T-helper 2 cell treated with Interferon-gamma antibody and Interleukin-4, amounts not matched to agents 100 ng/mL and 5 ng/mL, for 36 hours (primary cell): ENCODE measurements at regions not wholly inside any gene's neighbourhood (a gene's known extent, or its start where the extent isn't known, plus 50 kb on each side); places are given as distances from the start of the nearest gene placed in this dataset.

Experiments
- intact Hi-C: fragments of 100-400 bp; cut with micrococcal nuclease; formaldehyde crosslinking; loops from one replicate; pipeline ENCODE4 v1.15.1; 2023

DNA sequence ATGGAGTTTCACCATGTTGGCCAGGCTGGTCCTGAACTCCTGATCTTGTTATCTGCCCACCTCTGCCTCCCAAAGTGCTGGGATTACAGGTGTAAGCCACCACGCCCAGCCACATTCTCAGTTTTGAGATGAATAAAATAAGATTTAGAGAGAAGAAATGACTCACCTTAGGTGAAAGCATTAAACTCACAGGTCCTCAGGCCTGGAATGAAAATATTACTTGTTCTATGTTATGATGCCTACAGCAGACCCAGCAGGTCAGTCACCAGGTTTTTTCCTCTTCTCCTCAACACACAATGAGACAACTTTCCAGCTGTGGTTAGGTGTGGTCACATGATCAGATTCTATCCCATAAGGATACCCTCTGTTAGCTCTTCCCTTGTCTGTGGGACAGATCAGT is 150.3 kb downstream of the C16orf95 start:
- intact Hi-C loops = no loop called here

GRCh38 chr16:87169509-87169995 is 147.6 kb downstream of the C16orf95 start:
- intact Hi-C loops = no loop called here

DNA sequence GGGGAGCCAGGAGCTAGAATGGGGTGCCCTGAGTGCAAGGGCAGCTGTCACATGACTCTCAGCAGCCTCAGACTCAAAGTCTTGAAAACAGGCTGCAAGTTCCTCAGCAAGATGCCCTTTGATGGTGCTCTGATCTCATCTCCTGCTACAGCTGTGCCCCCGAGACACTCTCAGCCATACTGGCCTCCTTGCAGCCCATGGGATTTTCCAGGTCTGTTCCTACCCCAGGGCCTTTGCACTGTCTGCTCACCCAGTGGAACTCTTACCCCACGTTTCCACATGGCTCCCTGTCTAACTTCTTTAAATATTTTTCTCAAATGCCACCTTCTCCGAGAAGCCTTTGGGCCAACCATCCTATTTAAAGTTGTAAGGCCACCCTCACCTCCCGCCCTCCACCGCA is 146.9 kb downstream of the C16orf95 start:
- intact Hi-C loops = no loop called here

DNA sequence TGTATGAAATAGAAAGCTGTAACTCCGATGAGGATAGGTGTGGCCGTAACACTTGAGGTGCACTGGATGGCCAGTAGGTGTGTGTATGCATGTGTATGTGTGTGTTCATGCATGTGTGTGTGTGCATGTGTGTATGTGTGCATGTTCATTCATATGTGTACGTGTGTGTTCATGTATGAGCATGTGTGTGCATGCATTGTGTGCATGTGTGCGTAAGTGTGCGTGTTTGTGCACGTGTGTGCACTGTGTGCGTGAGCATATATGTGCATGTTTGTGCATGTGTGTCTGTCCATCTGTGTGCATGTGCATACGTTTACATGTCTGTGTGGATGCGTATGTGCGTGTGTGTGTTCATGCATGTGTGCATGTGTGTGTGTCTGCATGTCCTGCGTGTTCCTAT is 145.5 kb downstream of the C16orf95 start:
- intact Hi-C loops = no loop called here

- intact Hi-C loops = no loop called here
Measured at GRCh38 chr16:87172632-87173031, 144.6 kb downstream of the C16orf95 start.

DNA sequence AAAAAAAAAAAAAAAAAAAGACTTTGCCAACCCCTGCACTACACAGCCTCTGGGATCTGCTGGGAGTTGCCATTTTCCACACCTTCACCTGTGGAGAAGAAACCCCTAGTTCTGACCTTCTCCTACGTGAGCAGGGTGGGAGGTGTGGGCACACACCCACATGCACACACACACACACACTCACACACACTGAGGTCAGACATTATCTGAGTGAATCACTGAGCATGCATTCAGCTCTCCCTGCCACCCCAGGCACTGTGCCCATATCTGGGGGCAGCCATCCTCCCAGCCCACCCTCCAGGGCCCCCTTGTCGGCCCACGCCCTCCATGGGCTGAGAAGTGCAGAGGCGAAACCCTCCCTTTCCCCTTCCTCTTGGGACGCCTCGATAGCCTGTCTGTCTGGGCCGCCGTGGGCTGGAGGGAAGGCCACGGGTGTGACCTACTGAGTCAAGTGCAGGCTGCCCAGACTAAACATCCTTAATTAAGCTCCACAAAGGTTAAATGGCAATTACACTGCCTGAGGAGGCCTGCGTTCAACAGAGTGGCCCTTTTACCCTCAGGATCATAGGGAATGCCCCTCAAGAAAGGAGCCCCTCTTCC is 143.8 kb downstream of the C16orf95 start:
- intact Hi-C loops = no loop called here

DNA sequence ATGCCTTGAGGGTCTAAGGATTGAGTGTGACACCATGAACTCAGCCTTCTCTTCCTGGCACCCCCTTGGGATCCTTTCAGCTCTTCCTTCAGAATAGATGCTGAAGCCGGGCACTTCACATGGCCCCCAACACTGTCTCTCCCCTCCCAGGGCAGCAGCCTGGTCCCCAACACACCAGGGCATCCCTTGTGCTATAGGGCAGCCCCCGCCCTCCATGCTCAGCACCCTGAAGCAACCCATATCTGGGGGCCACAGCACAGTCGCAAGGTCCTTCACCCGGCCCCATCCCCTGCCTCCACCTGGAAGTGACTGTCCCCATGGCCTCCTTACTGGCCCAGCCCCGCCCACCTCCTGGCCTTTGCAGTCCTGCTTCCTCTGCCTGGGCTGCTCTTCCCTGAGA is 143.1 kb downstream of the C16orf95 start:
- intact Hi-C loops = no loop called here

DNA sequence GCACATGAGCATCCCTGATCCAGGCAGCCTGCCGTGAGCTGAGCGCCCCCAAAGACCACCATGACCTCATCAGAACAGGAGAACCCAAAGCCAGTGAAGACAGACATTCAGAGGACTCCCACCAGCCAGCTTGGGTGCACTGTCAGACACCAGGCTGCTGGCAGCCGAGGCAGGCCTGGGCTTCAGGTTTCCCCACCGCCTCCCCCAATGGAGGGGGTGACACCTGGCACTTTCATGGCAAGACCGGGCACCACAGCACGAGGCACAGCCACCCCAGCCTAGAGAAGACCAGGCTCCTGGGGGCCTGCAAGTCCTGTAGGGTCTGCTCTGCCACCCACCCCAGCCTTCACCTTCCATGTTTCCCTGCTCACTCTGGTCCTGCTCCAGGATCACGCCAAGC is 140.5 kb downstream of the C16orf95 start:
- intact Hi-C loops = no loop called here

DNA sequence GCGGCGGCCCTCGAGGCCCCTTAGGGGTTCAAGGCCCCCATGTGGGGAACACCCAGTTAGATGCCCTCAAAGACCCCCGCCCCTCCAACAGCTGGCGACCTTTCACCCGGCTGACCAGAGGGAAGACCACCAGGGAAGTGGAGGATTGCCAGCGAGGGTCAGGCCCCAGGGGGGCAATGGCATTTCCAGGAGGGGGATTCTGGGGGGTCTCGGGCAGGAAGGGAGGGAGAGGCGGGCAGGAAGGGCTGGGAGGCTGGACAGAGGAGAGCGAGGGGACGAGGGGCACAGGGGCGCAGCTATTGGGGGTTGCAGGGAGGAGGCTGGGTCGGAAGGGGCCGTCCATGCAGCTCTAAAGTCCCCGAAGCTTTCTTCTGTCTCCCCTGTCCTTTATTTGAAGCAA is 139.5 kb downstream of the C16orf95 start:
- intact Hi-C loops = no loop called here

- intact Hi-C loops = no loop called here
Measured at GRCh38 chr16:87178177-87178863, 138.9 kb downstream of the C16orf95 start.

DNA sequence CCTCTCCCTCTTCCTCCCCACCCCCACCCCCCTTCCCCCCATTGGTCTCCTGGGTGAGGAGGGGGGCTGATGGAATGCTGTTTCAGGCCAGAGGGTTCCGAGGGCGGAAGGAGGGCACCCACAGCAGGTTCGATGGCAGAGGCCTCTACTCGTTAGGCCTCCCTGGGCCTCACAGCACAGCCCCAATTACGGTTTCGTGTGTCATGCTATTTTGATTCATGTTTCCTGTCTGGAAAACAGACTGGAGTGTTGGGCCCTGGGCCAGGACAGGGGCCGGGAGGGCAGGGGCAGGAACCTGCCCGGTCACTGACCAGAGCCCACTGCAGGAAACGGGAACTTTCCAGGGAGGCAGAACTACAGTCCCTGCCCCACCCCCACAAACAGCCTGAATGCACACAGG is 138.2 kb downstream of the C16orf95 start:
- intact Hi-C loops = no loop called here

DNA sequence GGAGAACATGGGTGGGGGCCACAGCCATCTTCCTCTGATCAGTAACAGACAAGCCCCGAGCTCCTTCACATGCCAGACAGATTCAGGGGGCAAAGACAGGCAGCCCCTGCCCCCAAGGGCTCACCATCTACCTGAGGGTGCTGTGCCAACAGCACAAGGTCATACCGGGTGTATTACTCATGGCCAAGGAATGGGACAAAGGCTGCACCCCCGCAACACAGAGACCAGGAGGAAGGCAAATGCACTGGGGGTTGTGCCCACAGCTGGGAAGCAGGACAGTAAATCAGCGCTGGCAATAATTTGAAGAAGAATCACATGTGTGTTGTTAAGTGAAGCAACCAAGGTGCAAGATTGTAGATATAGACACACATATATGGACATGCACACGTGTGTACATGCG is 137.1 kb downstream of the C16orf95 start:
- intact Hi-C loops = no loop called here

DNA sequence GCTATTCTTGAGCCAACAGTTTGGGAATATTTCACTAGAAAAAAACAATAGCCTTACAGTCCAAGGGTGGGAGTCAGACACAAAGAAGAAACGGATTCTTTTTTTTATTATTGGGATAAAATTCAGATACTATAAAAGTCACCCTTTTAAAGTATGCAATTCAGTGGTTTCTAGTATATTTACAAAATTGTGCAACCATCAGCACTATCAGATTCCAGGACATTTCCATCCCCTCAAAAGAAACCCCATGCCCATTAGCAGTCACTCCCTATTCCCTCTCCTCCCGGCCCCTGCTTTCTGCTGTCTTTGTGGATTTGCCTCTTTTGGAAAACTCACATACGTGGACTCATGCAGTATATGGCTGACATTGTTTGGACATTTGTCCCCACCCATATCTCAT is 134.4 kb downstream of the C16orf95 start:
- intact Hi-C loops = no loop called here

DNA sequence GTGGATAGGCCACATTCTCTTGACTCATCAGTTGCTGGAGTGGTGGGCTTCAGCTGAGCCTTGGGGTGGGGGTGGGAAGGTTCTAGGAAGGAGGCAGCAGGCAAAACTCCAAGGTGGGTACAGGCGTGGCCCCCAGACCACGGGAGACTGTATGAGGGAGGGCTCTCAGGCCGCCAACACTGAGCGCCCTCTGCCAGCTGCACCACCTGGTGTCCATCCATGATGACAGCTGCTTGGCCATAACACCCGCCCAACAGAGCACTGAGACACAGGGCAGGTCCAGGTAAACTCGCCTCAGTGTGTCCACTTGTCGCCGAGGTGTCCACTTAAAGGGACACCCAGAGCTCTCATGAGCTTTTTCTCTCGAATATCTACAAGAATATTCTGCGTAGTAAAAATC is 133.5 kb downstream of the C16orf95 start:
- intact Hi-C loops = no loop called here

DNA sequence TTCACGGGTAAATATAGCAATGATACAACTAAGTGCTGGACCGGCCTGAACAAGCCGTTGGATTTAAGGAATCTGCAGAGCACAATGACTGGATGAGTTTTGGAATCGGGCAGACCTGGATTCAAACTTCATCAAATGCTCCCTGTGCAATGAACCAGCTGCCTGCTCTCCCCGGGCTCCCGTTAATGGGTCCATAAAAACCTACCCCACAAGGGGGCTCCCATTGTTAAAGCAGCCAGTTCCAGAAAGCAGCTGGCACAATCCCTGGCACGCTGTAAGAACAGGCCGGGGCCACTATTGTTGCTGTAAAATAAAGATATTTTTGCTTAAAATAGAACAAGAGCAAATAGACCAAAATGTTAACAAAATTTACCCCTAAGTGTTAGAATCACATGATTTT is 131.9 kb downstream of the C16orf95 start:
- intact Hi-C loops = no loop called here

GRCh38 chr16:87185983-87186382 is 131.2 kb downstream of the C16orf95 start:
- intact Hi-C loops = no loop called here

DNA sequence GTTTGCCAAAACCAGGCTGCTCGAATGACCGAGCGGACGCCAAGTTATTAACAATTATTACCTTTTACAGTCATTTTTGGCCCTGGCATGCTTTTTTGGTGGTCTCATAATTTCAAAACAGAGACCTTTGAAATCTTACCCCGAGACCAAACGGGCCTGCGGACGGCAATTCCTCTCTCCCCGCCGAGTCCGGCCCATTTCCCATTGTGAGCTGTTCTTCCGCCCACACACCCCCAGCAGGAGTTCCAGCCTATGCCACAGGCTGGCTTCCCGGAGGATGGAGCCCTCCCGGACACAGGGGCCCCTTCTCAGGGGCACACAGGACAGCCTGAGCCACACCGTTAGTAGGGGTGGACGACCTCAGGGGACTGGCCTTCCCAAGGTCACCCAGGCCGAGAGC is 130.7 kb downstream of the C16orf95 start:
- intact Hi-C loops = no loop called here

DNA sequence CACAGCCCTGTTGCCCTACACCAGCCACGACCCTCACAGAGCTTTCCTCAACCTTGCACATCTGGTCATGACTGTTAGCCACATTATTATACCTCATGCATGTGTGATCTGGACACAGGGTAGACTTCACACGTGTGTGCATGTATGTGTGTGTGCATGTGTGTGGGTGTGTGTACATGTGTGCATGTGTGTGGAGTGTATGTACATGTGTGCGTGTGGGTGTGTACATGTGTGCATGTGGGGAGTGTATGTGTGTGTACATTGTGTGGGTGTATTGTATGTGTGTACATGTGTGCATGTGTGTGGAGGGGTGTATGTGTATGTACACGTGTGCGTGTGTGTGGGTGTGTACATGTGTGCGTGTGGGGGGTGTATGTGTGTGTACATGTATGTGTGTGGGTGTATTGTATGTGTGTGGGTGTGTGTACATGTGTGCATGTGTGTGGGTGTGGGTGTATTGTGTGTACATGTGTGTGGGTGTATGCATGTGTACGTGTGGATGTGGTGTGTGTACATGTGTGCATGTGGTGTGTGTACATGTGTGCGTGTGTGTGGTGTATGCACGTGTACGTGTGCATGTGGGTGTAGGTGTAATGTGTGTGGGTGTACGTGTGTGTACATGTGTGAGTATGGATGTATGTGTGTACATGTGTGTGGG is 130.2 kb downstream of the C16orf95 start:
- intact Hi-C loops = no loop called here

DNA sequence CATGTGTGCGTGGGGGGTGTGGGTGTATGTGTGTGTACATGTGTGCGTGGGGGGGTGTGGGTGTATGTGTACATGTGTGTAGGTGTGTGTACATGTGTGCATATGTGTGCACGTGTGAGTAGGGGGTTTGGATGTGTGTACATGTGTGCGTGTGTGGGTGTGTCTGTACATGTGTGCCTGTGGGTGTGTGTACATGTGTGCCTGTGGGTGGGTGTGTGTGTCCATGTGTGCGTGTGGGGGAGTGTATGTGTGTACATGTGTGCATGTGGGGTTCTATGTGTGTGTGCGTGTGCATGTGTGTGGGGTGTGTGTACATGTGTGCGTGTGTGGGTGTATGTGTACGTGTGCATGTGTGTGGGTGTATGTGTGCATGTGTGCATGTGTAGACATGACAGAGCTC is 129.1 kb downstream of the C16orf95 start:
- intact Hi-C loops = no loop called here

DNA sequence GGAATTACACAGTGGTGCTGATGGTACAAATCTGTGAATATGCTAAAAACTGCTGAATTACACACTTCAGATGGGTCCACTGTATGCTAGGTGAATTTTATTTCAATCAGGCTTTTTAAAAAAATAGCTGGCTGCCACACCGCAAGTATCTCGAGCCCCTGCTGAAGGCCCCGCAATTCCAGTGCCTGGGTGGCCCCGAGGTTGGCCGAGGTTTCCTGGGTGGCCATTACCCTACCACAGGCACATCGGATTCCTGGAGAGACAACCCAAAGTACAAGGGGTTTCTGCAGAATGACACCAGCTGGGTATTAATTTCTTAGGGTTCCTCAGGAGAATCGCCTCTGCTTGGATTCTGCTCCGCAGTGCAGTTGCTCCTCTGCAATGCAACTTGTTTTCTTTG is 127.8 kb downstream of the C16orf95 start:
- intact Hi-C loops = no loop called here

GRCh38 chr16:87190288-87191230 is 126.6 kb downstream of the C16orf95 start:
- intact Hi-C loops = no loop called here
